SIG-M5 treated with dmso at 0.1 percent for 504 hours (cell line): ENCODE measurements at regions not wholly inside any gene's neighbourhood (a gene's known extent, or its start where the extent isn't known, plus 50 kb on each side); places are given as distances from the start of the nearest gene placed in this dataset.
A peak's percentile ranks its signal among the peaks of the same experiment; 100 is the strongest.
"Not testable (repeated sequence)": the region's sequence is repeated elsewhere in the genome, so short reads cannot be mapped to it uniquely, and the experiment has no call there.

Source experiments
- DNase-seq: peaks from one replicate; lab custom pipeline; 2025; ENCODE audit not compliant: unreplicated experiment; lab: John Stamatoyannopoulos, UW

- no peak for DNase-seq
Measured at GRCh38 chr2:193187816-193188215, 993.1 kb upstream of the TMEFF2 start.

- DNase-seq, result not testable (repeated sequence)
Measured at GRCh38 chr2:193170981-193171380, 976.2 kb upstream of the TMEFF2 start.

DNA sequence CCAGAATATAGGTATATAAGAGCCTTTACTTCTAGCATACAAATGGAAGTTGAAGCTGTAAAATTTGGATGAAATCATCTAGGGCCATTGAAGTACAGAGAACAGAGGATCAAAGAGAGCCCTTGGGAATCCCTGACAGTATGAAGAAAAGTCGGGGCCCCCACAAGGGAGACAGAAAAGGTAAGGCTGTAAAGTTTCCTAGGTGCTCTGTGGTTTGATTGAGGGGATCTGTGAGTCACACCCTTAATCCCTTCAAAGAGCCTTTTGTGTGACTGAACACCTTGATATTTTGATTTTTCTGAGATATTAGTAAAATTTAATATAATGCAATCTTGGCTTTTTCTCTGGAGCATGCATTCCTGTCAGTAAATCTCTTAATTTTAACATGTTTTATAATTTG is 961.7 kb upstream of the TMEFF2 start:
- DNase-seq, result no peak

DNA sequence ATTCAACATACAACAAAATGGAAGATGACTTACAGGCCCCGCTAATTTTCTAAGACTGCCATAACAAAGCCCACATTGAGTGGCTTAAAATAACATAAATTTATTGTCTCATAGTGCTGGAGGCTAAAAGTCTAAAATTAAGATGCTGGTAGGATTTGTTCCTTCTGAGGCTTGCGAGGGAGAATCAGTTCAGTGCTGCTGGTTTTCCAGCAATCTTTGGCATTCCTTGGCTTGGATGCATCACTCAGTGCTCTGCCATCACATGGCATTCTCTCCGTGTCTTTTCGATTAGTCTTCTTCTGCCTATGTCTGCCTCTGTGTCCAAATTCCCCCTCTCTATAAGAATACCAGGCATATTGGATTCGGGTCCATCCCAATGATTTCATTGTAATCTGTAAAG is 959.3 kb upstream of the TMEFF2 start:
- DNase-seq, result no peak

- no peak for DNase-seq
Measured at GRCh38 chr2:193153576-193153975, 958.8 kb upstream of the TMEFF2 start.

GRCh38 chr2:193142467-193142866 is 947.7 kb upstream of the TMEFF2 start:
- not testable (repeated sequence) for DNase-seq

GRCh38 chr2:193141998-193142397 is 947.3 kb upstream of the TMEFF2 start:
- DNase-seq, result no peak

DNA sequence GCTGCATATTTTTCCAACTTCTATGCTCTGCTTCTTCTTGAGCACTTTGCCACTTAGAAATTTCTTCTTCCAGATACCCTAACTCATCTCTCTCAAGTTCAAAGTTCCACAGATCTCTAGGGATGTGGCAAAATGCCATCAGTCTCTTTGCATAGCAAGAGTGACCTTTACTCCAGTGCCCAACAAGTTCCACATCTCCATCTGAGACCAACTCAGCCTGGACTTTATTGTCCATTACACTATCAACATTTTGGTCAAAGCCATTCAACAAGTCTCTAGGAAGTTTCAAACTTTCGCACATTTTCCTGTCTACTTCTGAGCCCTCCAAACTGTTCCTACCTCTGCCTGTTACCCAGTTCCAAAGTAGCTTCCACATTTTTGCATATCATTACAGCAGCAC is 946.2 kb upstream of the TMEFF2 start:
- not testable (repeated sequence) for DNase-seq

DNA sequence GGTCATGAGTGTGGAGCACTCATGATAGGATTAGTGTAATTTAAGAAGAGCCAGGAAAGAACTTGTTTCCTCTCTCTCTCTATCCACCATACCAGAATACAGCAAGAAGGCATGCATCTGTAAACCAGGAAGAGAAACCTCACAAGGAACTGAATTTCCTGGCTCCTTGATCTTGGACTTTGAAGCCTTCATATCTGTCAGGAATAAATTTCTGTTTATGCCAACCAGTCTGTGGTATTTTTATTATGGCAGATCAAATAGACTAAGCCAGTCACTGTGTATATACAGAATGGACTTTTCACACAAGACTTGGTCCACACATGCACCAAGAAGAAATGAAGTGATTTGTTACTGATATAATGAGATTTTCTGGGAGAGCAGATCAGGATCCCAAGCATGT is 930.1 kb upstream of the TMEFF2 start:
- no peak for DNase-seq

DNA sequence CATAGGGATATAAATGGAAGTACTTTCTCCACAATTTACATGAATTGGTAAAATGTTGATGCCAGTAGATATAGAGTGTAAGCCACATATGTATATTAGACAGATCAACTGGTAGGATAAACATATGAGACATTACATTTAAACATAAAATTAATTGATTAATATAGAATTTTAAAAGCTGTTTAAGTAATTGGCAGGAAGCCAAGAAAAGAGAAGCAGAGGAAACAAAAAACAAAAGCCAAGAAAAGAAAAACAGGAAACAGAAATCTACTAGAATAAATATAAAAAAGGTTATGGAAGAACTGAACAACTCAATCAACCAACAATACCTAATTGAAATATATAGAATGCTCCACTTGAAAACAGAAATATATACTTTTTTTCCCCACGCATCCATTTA is 920.1 kb upstream of the TMEFF2 start:
- DNase-seq, result no peak

- DNase-seq, result no peak
Measured at GRCh38 chr2:193112986-193113385, 918.3 kb upstream of the TMEFF2 start.

GRCh38 chr2:193103064-193103463 is 908.3 kb upstream of the TMEFF2 start:
- peak; percentile 42 for DNase-seq

DNA sequence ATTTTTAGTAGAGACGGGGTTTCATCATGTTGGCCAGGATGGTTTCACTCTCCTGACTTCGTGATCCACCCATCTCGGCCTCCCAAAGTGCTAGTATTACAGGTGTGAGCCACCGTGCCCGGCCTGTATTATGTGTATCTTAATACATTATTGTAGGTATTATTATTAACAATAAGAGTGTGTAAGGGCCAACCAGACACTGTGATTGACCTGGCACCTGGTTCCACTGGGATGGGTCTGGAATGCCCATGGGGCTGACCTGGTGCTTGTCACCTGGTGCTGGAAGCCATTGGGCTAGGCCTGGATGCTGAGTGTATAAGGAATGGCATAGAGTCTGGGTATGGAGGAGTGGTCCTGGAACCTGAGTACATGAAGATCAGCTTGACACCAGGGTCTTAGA is 906.9 kb upstream of the TMEFF2 start:
- DNase-seq, result no peak

DNA sequence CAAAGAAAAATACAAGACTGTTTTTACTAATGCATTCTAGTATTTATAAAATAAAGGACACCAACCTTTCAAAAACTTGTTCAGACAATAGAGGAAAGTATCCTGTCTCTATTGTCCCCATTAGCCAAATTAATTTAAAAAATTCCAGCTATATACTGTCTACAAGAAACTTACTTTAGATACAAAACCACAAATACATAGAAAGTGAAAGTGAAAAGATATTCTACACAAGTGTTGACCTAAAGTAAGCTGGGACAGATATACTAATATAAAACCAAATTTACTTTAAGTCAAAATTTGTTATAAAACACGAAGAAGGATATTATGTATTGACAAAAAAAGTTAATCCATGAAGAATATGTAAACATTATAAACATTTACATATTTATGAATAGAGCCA is 893.3 kb upstream of the TMEFF2 start:
- no peak for DNase-seq

DNA sequence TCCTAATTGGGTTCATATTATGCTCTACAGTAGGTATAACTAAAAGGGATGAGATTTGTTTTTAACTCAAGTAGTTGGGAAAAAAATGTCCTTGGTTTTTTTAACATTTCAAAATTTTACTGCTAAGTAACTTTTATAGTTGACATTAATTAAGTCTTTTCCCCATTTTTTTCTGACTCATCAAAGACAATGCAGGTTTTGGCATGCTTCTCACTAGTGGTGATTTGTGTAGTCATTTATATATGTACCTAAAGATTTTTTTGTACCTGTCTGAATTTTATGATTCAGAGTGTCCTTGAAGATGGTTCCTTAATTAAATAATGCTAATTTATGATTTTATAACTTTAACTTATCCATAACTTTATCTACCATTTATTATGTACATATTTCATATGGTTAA is 882.3 kb upstream of the TMEFF2 start:
- no peak for DNase-seq

DNA sequence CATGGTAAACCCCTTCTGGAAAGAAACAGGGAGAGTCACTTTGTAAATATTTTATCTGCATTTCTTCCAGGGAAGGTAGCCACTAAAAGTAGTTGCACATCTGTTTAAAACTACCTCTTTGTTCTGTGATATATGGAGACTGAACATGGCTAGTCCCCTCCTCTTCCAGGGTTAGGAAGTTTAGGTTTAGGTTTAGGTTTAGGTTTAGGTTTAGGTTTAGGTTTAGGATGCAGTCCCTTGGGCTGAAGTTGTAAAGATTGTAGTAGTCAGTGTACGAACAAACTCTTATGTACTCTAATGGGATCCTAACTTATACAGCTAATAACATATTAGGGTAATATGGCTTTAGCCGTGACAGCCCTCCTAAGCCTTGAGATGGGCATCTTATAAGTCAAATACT is 880.2 kb upstream of the TMEFF2 start:
- DNase-seq, result no peak

DNA sequence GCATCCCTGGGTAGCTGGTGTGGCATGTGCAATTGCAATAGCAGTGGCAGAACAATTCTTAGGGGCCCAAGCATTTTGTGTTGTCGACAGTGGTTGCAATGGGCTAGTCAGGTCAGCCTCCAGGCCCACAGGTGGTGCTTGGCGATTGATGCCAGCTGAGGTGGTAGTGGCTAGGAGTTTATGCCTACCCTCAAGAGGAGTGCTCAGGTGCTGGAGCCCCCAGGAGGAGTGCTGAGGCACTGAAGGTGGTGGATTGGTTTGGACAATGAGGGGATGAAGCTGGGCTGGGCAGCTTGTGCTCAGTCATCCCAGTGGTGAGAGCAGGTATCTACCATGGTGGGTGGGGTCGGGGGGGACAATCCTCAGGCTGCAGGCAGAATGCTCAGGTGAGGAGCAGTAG is 877.9 kb upstream of the TMEFF2 start:
- DNase-seq, result no peak

DNA sequence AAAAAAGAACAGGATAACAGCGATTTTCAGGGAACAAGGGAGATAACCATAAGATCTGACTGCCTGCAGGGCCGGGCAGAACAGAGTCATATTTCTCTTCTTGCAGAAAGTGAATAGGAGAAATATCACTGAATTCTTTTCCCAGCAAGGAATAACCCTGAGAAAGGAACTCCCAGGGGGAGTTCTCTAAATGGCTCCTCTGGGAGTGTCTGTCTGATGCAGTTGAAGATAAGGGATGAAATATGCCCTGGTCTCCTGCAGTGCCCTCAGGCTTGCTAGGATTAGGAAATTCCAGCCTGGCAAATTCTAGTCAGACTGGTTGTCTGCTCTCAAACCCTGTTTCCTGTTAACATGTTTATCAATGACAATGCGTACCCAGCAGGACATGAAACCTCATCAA is 830.8 kb upstream of the TMEFF2 start:
- not testable (repeated sequence) for DNase-seq

- no peak for DNase-seq
Measured at GRCh38 chr2:193024791-193025190, 830.1 kb upstream of the TMEFF2 start.

DNA sequence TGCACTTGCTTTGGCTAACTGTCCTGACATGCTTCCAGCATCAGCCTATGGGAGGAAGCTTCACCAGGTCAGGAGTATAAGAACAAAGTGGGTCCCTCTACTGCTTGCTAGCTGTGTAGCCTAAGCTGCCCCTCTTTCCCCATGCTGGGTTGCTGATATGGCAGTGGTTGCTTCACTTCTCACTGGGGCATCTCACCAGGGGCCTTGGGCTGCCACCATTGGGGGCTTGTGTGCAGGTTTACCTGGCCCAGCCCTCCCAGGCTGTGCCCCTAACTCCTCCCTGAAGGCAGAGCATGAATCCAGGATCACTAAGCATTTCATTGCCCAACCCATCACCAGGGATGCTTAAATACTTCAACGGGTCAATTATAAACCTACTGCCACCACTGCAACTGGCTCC is 817.1 kb upstream of the TMEFF2 start:
- no peak for DNase-seq

GRCh38 chr2:192993059-192993458 is 798.3 kb upstream of the TMEFF2 start:
- DNase-seq, result no peak

- no peak for DNase-seq
Measured at GRCh38 chr2:192983173-192983572, 788.4 kb upstream of the TMEFF2 start.

GRCh38 chr2:192978395-192978794 is 783.7 kb upstream of the TMEFF2 start:
- DNase-seq, result no peak

- DNase-seq, result no peak
Measured at GRCh38 chr2:192971981-192972380, 777.2 kb upstream of the TMEFF2 start.
